HG03432 (cell line): ENCODE measurements at regions not wholly inside any gene's neighbourhood (a gene's known extent, or its start where the extent isn't known, plus 50 kb on each side); places are given as distances from the start of the nearest gene placed in this dataset.

Experiments used
- ATAC-seq: cut with Tn5 transposase; IDR thresholded peaks from one replicate; pipeline ENCODE4 v1.9.1; 2021; ENCODE audit warnings: mild to moderate bottlenecking, moderate library complexity; ENCODE audit not compliant: unreplicated experiment

GRCh38 chr3:79847928-79848327 is 80.1 kb upstream of the ROBO1 start:
- ATAC-seq = no peak

- ATAC-seq = no peak
These were observed 78.5 kb upstream of the ROBO1 start for GRCh38 chr3:79846148-79846933.

- ATAC-seq = no peak
These were observed 77.7 kb upstream of the ROBO1 start for GRCh38 chr3:79845546-79845945.

- ATAC-seq = no peak
These were observed 76.4 kb upstream of the ROBO1 start for GRCh38 chr3:79844176-79844575.

- ATAC-seq = no peak
These were observed 75.4 kb upstream of the ROBO1 start for GRCh38 chr3:79843180-79843579.

GRCh38 chr3:79835701-79836100 is 67.9 kb upstream of the ROBO1 start:
- ATAC-seq = no peak

- ATAC-seq = no peak
These were observed 56.4 kb upstream of the ROBO1 start for GRCh38 chr3:79824166-79824565.

- no peak for ATAC-seq
These were observed 54.3 kb upstream of the ROBO1 start for GRCh38 chr3:79822076-79822475.

- no peak for ATAC-seq
These were observed 52.3 kb upstream of the ROBO1 start for GRCh38 chr3:79820089-79820488.

GRCh38 chr3:79818015-79818414 is 50.2 kb upstream of the ROBO1 start:
- no peak for ATAC-seq
